Brain microvascular endothelial cell (primary cell): ENCODE measurements at regions not wholly inside any gene's neighbourhood (a gene's known extent, or its start where the extent isn't known, plus 50 kb on each side); places are given as distances from the start of the nearest gene placed in this dataset.

Source experiments
- DNase-seq: peaks from one replicate; pipeline ENCODE4 v3.0.0-alpha.2; 2020
- H3K27ac ChIP-seq: fragments of 250-450 bp; sonication (Bioruptor Pico); 2 replicates; pipeline ENCODE4 v1.5.1; 2020; ENCODE audit warnings: mild to moderate bottlenecking, moderate library complexity
- H3K27me3 ChIP-seq: fragments of 250-450 bp; sonication (Bioruptor Pico); replicated peaks from 2 replicates; pipeline ENCODE4 v1.5.1; 2020; ENCODE audit warnings: mild to moderate bottlenecking
- H3K36me3 ChIP-seq: fragments of 250-450 bp; sonication (Bioruptor Pico); replicated peaks from 2 replicates; pipeline ENCODE4 v1.5.1; 2020; ENCODE audit warnings: mild to moderate bottlenecking
- H3K4me3 ChIP-seq: 2 replicates; pipeline ENCODE4 v1.5.1; 2011; ENCODE audit warnings: low read depth, mild to moderate bottlenecking, control low read depth, low read length, moderate library complexity
- in situ Hi-C: cut with HindIII; loops from 2 replicates; pipeline ENCODE4 v1.10.0; 2017; ENCODE audit warnings: low sequenced_read_pairs, low pct_ligation_motif_present
- TF ChIP-seq, protein P1 (sequence below): IDR thresholded peaks from 2 replicates; pipeline ENCODE4 v1.5.1; 2011; ENCODE audit warnings: low read depth, mild to moderate bottlenecking, moderate library complexity, low read length, control low read depth, inconsistent platforms; ENCODE audit errors: missing control alignments

DNA sequence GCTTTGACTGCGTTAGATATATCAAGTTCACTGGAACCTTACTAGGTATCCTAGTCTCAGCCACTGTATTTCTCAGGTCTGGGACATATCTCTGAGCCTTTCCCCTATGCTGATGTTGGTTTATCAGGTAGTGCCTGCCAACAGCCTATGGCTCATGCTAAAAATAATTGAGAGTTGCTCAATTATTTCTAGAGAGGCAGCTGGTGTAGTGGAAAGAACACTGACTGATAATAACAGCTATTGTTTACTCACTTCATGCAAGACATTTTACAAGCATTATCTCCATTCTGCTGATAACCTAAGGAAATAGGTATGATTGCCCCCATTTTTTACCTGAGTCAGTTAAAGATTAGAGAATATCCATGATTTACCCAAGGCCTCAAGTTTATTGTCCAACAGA is 231.4 kb downstream of the LRRN1 start:
- Histone ChIP-seq H3K4me3 (no peak overlapping the region), H3K36me3 (no peaks in the 10 kb centered on the region), H3K27ac (no peak overlapping the region), H3K27me3 (no peaks in the 10 kb centered on the region)
- in situ Hi-C loops, result no loop called here
- DNase-seq, result no peak
- TF ChIP-seq, protein P1, sequence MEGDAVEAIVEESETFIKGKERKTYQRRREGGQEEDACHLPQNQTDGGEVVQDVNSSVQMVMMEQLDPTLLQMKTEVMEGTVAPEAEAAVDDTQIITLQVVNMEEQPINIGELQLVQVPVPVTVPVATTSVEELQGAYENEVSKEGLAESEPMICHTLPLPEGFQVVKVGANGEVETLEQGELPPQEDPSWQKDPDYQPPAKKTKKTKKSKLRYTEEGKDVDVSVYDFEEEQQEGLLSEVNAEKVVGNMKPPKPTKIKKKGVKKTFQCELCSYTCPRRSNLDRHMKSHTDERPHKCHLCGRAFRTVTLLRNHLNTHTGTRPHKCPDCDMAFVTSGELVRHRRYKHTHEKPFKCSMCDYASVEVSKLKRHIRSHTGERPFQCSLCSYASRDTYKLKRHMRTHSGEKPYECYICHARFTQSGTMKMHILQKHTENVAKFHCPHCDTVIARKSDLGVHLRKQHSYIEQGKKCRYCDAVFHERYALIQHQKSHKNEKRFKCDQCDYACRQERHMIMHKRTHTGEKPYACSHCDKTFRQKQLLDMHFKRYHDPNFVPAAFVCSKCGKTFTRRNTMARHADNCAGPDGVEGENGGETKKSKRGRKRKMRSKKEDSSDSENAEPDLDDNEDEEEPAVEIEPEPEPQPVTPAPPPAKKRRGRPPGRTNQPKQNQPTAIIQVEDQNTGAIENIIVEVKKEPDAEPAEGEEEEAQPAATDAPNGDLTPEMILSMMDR, result no peak

DNA sequence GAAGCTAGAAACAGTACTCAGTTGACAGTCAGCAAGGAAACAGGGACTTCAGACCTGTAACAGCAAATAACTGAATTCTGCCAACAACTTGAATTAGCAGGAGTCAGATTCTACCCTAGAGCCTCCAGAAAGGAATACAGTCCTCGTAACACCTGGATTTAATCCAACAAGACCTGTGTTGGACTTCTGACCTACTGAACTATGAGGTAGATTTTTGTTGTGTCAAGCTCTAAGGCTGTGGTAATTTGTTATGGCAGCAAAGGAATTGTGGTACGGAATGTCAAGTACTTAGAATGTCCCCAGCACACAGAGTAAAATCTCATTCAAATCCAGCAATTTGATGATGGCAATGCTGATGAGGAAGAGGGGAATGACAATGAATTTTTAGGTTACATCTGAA is 234.1 kb downstream of the LRRN1 start:
- Histone ChIP-seq H3K4me3 (no peak overlapping the region), H3K36me3 (no peaks in the 10 kb centered on the region), H3K27me3 (no peaks in the 10 kb centered on the region), H3K27ac (no peak overlapping the region)
- in situ Hi-C loops, result no loop called here
- TF ChIP-seq, protein P1, result no peak
- no peak for DNase-seq

DNA sequence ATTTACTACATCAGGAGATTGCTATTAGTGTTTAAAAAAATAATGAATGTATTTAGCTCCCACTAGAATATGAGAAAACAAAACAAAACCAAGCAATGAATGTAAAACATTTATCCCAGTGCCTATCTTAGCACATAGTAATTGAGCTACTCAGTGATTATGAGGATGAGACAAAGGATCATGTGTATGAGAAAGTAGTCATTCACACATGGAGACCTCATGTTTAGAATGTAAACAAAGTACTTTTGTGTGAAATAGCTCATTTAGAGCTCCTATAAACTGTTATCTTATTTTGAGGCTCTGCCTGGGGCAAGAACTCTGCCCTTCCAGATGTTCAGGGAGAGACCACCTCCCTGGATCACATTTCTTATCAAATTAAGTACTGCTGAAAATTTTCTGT is 236.8 kb downstream of the LRRN1 start:
- Histone ChIP-seq H3K36me3 (no peaks in the 10 kb centered on the region), H3K27me3 (no peaks in the 10 kb centered on the region), H3K27ac (no peak overlapping the region), H3K4me3 (no peak overlapping the region)
- DNase-seq, result no peak
- in situ Hi-C loops, result no loop called here
- TF ChIP-seq, protein P1, result no peak

DNA sequence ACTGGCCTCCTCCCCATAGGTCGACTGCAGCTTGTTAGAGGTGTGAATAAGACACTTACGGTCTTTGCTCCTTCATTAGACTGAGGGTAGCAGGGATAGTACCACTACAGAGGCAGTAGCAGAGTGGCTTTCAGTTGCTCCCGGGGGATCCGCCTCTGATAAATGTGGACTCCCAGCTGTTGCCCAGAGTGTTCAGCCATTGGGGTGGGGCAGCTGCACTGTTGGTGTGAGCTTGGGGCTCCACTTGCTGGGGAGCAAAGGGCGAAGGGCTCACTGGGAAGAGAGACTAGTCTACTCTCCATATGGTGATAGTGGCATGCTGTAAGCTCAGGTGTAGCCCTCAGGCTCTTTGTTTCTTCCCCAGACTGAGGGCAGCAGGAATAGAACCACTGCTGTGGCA is 239.1 kb downstream of the LRRN1 start:
- Histone ChIP-seq H3K27ac (no peak overlapping the region), H3K4me3 (no peak overlapping the region), H3K36me3 (no peaks in the 10 kb centered on the region), H3K27me3 (no peaks in the 10 kb centered on the region)
- TF ChIP-seq, protein P1, result no peak
- no peak for DNase-seq
- in situ Hi-C loops, result no loop called here

DNA sequence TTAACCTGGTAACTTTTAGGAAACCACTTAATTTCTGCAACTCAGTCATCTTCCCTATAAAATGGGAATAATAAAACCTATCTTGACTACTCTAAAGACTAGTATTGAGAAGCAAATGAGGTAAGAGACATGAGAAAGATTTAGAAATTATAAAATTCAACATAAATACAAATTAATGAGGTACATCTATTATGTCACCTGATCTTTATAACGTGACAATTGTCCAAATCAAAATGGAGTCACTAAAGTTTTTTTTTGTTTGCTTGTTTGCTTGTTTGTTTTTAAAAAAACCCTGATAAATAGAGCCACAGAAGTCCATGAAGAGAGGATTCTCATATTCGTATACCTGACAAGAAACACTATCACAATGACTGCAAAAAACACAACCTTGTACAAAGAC is 242.8 kb downstream of the LRRN1 start:
- in situ Hi-C loops, result no loop called here
- TF ChIP-seq, protein P1, result no peak

DNA sequence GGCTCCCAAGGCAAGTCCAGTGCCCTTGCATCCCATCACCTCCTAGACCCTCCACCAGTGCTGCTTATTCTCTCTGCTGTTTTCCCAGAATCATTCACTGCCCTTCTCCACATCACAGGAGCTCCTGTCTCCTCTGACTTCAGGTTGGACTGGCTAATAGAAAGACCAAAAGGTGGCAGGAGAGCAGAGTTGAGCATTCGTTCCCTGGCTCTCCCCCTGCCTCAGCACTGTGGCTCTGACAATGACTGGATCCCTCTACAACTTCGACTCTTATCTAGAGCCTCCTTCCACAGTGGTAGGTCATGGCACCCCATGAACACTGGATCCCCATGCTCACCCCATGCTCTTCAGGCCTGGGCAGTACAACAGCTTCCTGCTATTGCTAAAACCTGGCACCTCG is 243.6 kb downstream of the LRRN1 start:
- no peaks in the 10 kb centered on the region for H3K36me3 ChIP-seq
- H3K27me3 ChIP-seq, result no peaks in the 10 kb centered on the region
- H3K27ac ChIP-seq, result no peak overlapping the region
- no peak overlapping the region for H3K4me3 ChIP-seq
- DNase-seq, result no peak
- TF ChIP-seq, protein P1, result no peak
- in situ Hi-C loops, result no loop called here

More for the DNA sequence above, 242.8 kb downstream of the LRRN1 start:
- Histone ChIP-seq H3K36me3 (no peaks in the 10 kb centered on the region), H3K4me3 (no peak overlapping the region), H3K27ac (no peak overlapping the region), H3K27me3 (no peaks in the 10 kb centered on the region)
- DNase-seq, result no peak
